ENCODE measurements at regions not wholly inside any gene's neighbourhood (a gene's known extent, or its start where the extent isn't known, plus 50 kb on each side); places are given as distances from the start of the nearest gene placed in this dataset.

- no peak for DNase-seq (ENCODE audit: low read depth)
- no peak overlapping the region for H3K4me3 ChIP-seq (ENCODE audit: low read depth, low read length)
- TF ChIP-seq CTCF (IDR thresholded peaks at IDR 0.05; ENCODE audit: insufficient read depth, low read length), result no peak
Observed at GRCh38 chr3:34362910-34363309, 564.5 kb downstream of the PDCD6IP start.

GRCh38 chr3:34363881-34364280 is 565.5 kb downstream of the PDCD6IP start:
- H3K4me3 ChIP-seq (ENCODE audit: low read depth, low read length), result no peak overlapping the region
- DNase-seq (ENCODE audit: low read depth), result no peak
- TF ChIP-seq CTCF (IDR thresholded peaks at IDR 0.05; ENCODE audit: insufficient read depth, low read length), result no peak

- H3K4me3 ChIP-seq (ENCODE audit: low read depth, low read length), result no peak overlapping the region
- TF ChIP-seq CTCF (IDR thresholded peaks at IDR 0.05; ENCODE audit: insufficient read depth, low read length), result no peak
- DNase-seq (ENCODE audit: low read depth), result no peak
Observed at GRCh38 chr3:34364335-34364734, 565.9 kb downstream of the PDCD6IP start.

GRCh38 chr3:34365231-34365630 is 566.8 kb downstream of the PDCD6IP start:
- TF ChIP-seq CTCF (IDR thresholded peaks at IDR 0.05; ENCODE audit: insufficient read depth, low read length), result no peak
- DNase-seq (ENCODE audit: low read depth), result no peak
- H3K4me3 ChIP-seq (ENCODE audit: low read depth, low read length), result no peak overlapping the region

GRCh38 chr3:34365771-34366170 is 567.3 kb downstream of the PDCD6IP start:
- DNase-seq (ENCODE audit: low read depth), result no peak
- no peak overlapping the region for H3K4me3 ChIP-seq (ENCODE audit: low read depth, low read length)
- TF ChIP-seq CTCF (IDR thresholded peaks at IDR 0.05; ENCODE audit: insufficient read depth, low read length), result no peak

- no peak for TF ChIP-seq CTCF (IDR thresholded peaks at IDR 0.05; ENCODE audit: insufficient read depth, low read length)
- DNase-seq (ENCODE audit: low read depth), result no peak
Observed at GRCh38 chr3:34367521-34367920, 569.1 kb downstream of the PDCD6IP start.

GRCh38 chr3:34374521-34374920 is 576.1 kb downstream of the PDCD6IP start:
- no peak for TF ChIP-seq CTCF (IDR thresholded peaks at IDR 0.05; ENCODE audit: insufficient read depth, low read length)
- DNase-seq (ENCODE audit: low read depth), result no peak

More at GRCh38 chr3:34367521-34367920, 569.1 kb downstream of the PDCD6IP start:
- H3K4me3 ChIP-seq (ENCODE audit: low read depth, low read length), result no peak overlapping the region

More at GRCh38 chr3:34374521-34374920, 576.1 kb downstream of the PDCD6IP start:
- H3K4me3 ChIP-seq (ENCODE audit: low read depth, low read length), result no peak overlapping the region
